ENCODE measurements at regions not wholly inside any gene's neighbourhood (a gene's known extent, or its start where the extent isn't known, plus 50 kb on each side); places are given as distances from the start of the nearest gene placed in this dataset.

- peak; percentile 80 for DNase-seq
Observed at GRCh38 chr15:47184003-47184907, 533.0 kb upstream of the SEMA6D start.

- DNase-seq = peak; percentile 60
Observed at GRCh38 chr15:47184908-47185801, 532.1 kb upstream of the SEMA6D start.

DNA sequence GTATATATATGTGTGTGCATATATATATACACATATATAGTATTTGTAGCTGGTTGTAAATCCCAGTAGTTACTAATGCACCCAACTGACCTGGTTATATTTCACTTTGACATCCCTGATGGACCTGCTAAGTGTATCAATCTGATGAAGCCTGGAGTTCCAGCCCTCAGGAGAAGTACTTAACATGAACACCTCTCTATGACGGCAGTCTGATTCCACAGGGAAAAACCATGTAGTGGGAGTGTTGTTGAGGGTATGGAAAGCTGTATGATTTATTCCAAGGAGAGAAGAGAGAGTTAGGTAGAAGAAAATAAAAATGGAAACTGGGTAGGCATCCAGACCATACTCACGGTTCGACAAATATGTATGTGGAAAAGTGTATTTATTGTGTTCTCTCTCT lies 531.2 kb upstream of the SEMA6D start:
- DNase-seq = peak; percentile 5

- peak; percentile 73 for DNase-seq
Observed at GRCh38 chr15:47188758-47189507, 528.4 kb upstream of the SEMA6D start.

GRCh38 chr15:47194718-47195117 lies 522.6 kb upstream of the SEMA6D start:
- DNase-seq = peak; percentile 52

GRCh38 chr15:47196048-47196447 lies 521.3 kb upstream of the SEMA6D start:
- peak; percentile 90 for DNase-seq

GRCh38 chr15:47203993-47204392 lies 513.3 kb upstream of the SEMA6D start:
- DNase-seq = no peak

DNA sequence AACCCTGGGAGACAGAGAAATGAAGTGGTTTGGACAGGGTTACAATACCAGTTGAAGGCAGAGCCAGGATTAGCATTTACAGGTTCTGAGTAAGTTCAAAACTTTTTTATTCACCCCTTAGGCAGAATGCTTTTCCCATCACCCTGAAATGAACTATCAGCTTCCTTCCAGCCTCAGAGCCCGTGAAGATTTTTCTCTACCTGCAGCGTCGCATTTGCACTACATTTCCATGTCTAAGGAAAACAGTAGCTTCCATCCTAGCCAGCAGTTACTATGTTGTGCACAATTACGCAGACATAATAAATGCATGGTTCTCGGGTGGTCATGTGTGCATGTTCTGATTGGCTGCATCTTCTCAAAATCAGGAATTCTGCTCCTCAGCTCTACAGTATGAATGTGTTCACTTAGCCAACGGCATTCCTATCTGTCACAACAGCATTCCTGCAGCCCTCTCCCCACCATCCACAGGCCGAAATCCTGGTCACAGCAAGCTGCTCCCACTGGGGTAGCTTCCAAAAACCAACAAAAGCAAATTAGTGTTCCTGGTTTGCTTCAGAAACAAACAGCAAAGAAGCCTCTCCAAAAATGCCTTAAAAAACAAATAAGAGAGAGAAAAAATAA lies 510.8 kb upstream of the SEMA6D start:
- no peak for DNase-seq

DNA sequence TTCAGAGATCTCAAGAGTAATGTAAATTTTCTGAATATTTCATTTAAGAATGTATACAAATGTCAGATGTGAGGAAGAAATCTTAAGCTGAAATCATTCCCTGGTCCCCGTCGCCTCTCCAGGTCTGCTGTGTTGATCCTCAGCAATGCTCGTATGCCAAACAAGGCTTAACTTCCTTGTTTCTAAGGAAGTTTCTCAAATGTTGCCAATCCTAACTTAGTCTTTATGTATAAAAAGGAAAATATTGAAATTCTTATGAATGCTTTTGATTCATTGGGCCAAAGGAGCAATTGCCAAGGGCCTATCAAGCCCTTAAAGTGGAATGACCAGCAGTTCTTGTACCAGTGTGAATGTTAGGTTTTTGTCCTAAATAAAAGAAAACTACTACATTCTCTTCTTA lies 507.7 kb upstream of the SEMA6D start:
- no peak for DNase-seq

GRCh38 chr15:47212222-47213010 lies 504.9 kb upstream of the SEMA6D start:
- DNase-seq = no peak

GRCh38 chr15:47213883-47214282 lies 503.4 kb upstream of the SEMA6D start:
- DNase-seq = no peak

DNA sequence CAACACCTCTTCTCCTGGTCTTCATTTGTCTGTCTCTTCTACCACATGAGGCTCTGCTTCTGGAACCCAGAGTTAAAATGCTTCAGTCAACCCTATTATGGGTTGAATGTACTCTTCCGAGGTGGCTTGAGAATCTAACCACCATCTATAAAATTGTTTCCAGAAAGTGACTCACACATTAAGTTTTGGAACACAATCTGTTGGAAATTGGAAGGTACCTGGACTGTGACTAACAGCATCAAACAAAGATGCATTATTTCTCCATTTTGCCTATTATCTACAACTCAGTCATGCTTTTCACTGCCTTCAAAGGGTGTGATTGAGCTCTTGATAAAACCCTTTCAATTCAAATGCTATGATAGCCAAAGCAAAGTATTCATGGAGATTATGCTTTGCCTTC lies 499.0 kb upstream of the SEMA6D start:
- DNase-seq = no peak

DNA sequence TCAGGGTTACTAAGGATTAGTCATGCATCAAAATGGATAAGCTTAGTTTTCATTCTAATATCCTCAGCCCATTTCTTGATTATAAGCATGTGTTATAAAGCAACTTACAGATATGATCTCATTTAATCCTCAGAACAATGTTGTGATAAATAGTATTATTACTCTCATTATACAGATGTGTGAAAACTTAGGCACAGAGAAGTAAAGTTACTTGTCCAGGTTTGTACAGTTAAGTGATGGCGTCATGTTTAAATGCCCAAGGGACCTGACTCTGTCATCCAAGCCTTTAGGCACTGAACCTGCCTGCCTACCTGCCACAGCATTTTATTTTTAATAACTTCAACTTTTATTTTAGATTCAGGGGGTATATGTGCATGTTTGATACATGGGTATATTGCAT lies 472.9 kb upstream of the SEMA6D start:
- DNase-seq = no peak

DNA sequence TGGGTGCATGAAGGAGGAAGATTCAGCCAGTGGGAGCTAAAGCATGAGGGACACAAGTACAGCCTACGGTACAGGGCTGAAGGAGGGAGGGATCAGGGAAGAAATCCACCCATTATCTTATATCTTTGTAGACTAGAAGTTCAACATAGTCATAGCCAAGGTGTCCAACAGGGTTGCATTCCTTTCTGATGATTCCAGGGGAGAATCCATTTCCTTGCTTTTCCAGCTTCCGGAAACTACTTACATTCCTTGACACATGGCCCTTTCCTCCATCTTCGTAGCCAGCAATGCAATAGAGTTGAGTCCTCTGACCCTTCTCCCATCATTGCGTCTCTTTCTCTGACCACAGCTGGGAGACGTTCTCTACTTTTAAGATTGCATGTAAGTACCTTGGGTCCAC lies 471.0 kb upstream of the SEMA6D start:
- DNase-seq = no peak

- DNase-seq = no peak
Observed at GRCh38 chr15:47258521-47258920, 458.8 kb upstream of the SEMA6D start.

DNA sequence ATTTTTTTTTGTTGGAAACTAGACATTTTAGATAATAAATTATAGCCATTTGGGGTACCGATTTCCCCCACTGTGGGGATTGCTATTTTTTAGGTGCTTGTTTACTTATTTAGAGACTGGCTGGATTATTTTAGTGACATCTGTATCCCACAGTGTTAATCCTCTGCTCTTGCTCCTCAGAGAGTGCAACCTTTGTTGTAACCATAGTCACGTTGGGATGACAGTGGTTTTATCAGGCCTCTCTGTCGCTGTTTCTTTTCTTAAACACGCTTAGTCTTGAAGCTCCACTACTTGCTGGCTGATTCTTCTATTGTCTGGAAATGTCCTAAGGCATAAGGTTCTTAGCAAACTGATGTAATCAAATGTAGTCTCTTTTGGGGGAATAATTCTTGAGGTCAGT lies 451.6 kb upstream of the SEMA6D start:
- no peak for DNase-seq

DNA sequence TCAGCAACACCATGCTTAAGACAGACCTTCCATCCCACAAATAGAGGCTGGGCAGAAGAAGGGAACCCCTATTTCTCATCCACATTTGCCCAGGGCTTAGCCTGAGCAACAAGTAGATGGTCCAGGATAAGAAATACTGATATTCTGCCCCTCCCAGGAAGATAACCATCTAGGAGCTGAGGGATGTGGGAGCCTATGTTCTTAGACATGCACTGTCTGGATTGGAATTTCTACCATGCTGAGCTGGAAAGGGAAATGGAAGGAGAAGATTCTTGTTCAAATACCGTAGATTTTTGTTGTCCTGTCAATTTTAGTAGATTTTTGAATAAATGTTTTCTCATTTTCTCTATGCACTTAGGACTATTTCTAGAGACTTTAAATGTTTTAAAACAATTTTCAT lies 450.7 kb upstream of the SEMA6D start:
- DNase-seq = no peak

DNA sequence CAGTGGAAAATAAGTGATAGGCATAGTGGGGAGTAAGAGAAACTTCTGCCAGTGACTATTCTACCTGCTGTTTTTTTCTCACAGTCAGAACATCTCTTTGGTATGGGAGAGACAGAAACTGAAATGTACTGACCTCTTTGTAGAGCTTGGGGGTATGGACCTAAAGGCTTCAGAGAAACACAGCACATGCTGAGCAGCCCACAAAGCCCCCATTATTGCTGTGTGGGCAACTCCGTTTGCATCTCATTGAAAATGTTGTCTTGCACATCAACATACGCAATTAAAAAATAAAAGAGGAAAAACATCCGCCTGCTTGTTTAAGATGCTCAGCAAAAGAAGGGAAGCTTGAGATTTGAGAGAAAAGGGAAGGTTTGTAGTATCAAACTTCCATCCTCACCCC lies 443.4 kb upstream of the SEMA6D start:
- DNase-seq = no peak

DNA sequence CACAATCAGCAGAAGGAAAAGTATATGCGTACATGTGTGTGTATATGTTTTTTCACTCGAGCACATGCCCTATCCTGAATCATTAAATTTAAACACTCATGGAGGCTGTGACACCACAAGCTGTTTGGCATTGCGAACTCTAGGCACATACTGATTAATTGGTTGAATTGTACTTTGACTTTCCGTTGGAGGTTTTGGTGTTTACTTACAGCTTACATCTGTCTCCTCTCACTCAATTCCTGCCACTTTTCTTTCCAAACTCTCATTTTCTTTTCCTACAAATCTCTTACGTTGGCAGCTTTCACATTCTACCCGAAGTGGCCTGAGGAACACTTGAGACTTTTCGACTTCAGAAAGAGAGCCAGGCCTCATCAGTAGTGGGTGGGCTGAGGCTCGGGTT lies 434.1 kb upstream of the SEMA6D start:
- no peak for DNase-seq

- no peak for DNase-seq
Observed at GRCh38 chr15:47288794-47289193, 428.5 kb upstream of the SEMA6D start.

- DNase-seq = no peak
Observed at GRCh38 chr15:47289656-47290055, 427.6 kb upstream of the SEMA6D start.

DNA sequence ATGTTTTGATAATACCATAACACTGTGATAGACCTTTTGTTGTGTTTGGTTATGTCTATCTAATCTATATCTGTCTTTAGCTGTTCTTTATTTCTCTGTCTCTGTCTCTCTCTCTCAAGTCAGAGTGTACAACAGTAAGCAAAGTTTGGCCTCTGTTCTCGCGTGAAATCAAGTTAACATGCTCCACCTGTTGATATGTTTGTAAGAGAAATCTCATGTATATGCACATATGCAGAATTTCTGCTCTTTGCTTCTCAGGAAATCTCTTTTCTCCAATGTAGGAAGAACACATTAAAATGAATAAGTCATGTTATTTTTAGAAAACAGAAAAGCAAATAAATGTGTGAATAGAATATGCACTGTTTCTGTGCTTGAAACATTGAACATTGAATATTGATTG lies 425.5 kb upstream of the SEMA6D start:
- DNase-seq = no peak
